HL-60 (cell line): ENCODE measurements at regions not wholly inside any gene's neighbourhood (a gene's known extent, or its start where the extent isn't known, plus 50 kb on each side); places are given as distances from the start of the nearest gene placed in this dataset.

ENCODE experiments used
- CTCF ChIP-seq: IDR thresholded peaks from one replicate; pipeline ENCODE4 v1.5.1; 2011; ENCODE audit warnings: low read length, control low read depth, inconsistent platforms; ENCODE audit not compliant: insufficient read depth
- GABPA ChIP-seq: IDR thresholded peaks from 2 replicates; pipeline ENCODE4 v1.6.1; 2012; ENCODE audit warnings: low read depth
- POLR2AphosphoS5 ChIP-seq: IDR thresholded peaks from 2 replicates; pipeline ENCODE4 v1.6.1; 2012; ENCODE audit warnings: low read depth
- REST ChIP-seq: IDR thresholded peaks from 2 replicates; pipeline ENCODE4 v1.6.1; 2012; ENCODE audit warnings: low read depth; ENCODE audit not compliant: insufficient replicate concordance

GRCh38 chr20:7703551-7703961, 236.7 kb downstream of the HAO1 start:
- TF ChIP-seq POLR2AphosphoS5 (no peak), CTCF (no peak), REST (no peak), GABPA (no peak)
